GM12878 (cell line): ENCODE measurements at regions not wholly inside any gene's neighbourhood (a gene's known extent, or its start where the extent isn't known, plus 50 kb on each side); places are given as distances from the start of the nearest gene placed in this dataset.

Experiments used
- ATAC-seq: fragments of 200-7000 bp; cut with Tn5 transposase; 3 replicates; pipeline ENCODE4 v1.9.1; 2020; ENCODE audit warnings: mild to moderate bottlenecking, moderate library complexity
- BruUV-seq: library from RNA; stranded (reverse); fragments of 400-500 nt; replicated peaks from 2 replicates; lab custom pipeline; 2021; lab: Mats Ljungman, UMichigan
- CTCF ChIA-PET: fragments of 300-600 bp; sonication (Branson Sonifier 250); formaldehyde crosslinking; extraction: SDS; loops from one replicate; lab custom pipeline; 2021; ENCODE audit warnings: inconsistent platforms; lab: Yijun Ruan, JAX
- POLR2A ChIA-PET: fragments of 350-600 bp; formaldehyde crosslinking; extraction: SDS; loops from one replicate; lab custom pipeline; 2021; ENCODE audit warnings: inconsistent platforms; lab: Charles Lee
- RAD21 ChIA-PET: fragments of 300-600 bp; sonication (Branson Sonifier 250); formaldehyde crosslinking; loops from one replicate; lab custom pipeline; 2023; ENCODE audit warnings: antibody characterized with exemption; ENCODE audit not compliant: unreplicated experiment; lab: Charles Lee
- SMC1A ChIA-PET: fragments of 300-600 bp; sonication (Branson Sonifier 250); formaldehyde crosslinking; loops from one replicate; lab custom pipeline; 2023; ENCODE audit not compliant: unreplicated experiment, uncharacterized antibody; lab: Charles Lee
- DNase-seq: peaks from one replicate; pipeline ENCODE4 v3.0.0-alpha.2; 2011; ENCODE audit warnings: low read depth, low spot score
- FAIRE-seq: peaks from 3 replicates; lab custom pipeline; 2011; peaks lifted over from hg19 to GRCh38; lab: Jason Lieb, UNC
- H2AFZ ChIP-seq: 2 replicates; pipeline ENCODE4 v1.6.0; 2011; ENCODE audit warnings: low read depth, low read length, control low read depth; ENCODE audit not compliant: control insufficient read depth
- H3K27ac ChIP-seq: 2 replicates; pipeline ENCODE4 v1.5.1; 2011; ENCODE audit warnings: control low read depth; ENCODE audit not compliant: control insufficient read depth, insufficient read depth
- H3K27me3 ChIP-seq, 2 experiments: replicated peaks in 1 of 2; 2 replicates each; pipeline versions ENCODE4 v1.6.0 to v1.6.1; 2011; ENCODE audit warnings: low read length in 1 of 2; ENCODE audit not compliant: control insufficient read depth in 2 of 2, insufficient read depth in 2 of 2
- H3K36me3 ChIP-seq, 2 experiments: 2 replicates each; pipeline ENCODE4 v1.5.1; 2011; ENCODE audit warnings: low read length in 1 of 2; ENCODE audit not compliant: control insufficient read depth in 2 of 2, insufficient read depth in 2 of 2
- H3K4me1 ChIP-seq: 2 replicates; pipeline ENCODE4 v1.6.1; 2011; ENCODE audit warnings: mild to moderate bottlenecking, low read length, moderate library complexity, mixed read lengths; ENCODE audit not compliant: control insufficient read depth, insufficient read depth
- H3K4me2 ChIP-seq: 2 replicates; pipeline ENCODE4 v1.6.0; 2011; ENCODE audit warnings: control low read depth; ENCODE audit not compliant: control insufficient read depth, insufficient read depth
- H3K4me3 ChIP-seq: fragments of 200-600 bp; sonication (generic); 2 replicates; pipeline ENCODE4 v1.5.1; 2016
- H3K79me2 ChIP-seq: 2 replicates; pipeline ENCODE4 v1.6.0; 2011; ENCODE audit warnings: low read length; ENCODE audit not compliant: control insufficient read depth, insufficient read depth
- H3K9ac ChIP-seq: 2 replicates; pipeline ENCODE4 v1.8.0; 2011; ENCODE audit warnings: low read length, control low read depth, mixed read lengths; ENCODE audit not compliant: control insufficient read depth, insufficient read depth
- H3K9me3 ChIP-seq: replicated peaks from 3 replicates; pipeline ENCODE4 v1.5.1; 2011; ENCODE audit warnings: mild to moderate bottlenecking, low read length; ENCODE audit not compliant: control insufficient read depth, insufficient read depth
- H4K20me1 ChIP-seq: 2 replicates; pipeline ENCODE4 v1.6.0; 2011; ENCODE audit not compliant: control insufficient read depth, insufficient read depth
- BHLHE40 ChIP-seq, 2 experiments: fragments of 450-650 bp in 1 of 2; IDR thresholded peaks; 2 replicates each; pipeline ENCODE4 v1.6.1; 2011 to 2017; ENCODE audit warnings: low read depth in 2 of 2, borderline replicate concordance in 1 of 2, improper control_type of control experiment in 1 of 2, low read length in 1 of 2, mild to moderate bottlenecking in 1 of 2
- CHD1 ChIP-seq: IDR thresholded peaks from 2 replicates; pipeline ENCODE4 v1.6.1; 2012; ENCODE audit warnings: low read depth, low read length, improper control_type of control experiment
- CREB1 ChIP-seq: IDR thresholded peaks from 2 replicates; pipeline ENCODE4 v1.6.1; 2012; ENCODE audit warnings: low read depth, mild to moderate bottlenecking, inconsistent platforms
- MTA3 ChIP-seq: IDR thresholded peaks from 2 replicates; pipeline ENCODE4 v1.6.1; 2012; ENCODE audit warnings: low read length, inconsistent platforms, borderline replicate concordance
- NFYA ChIP-seq: IDR thresholded peaks from 2 replicates; pipeline ENCODE4 v1.6.1; 2011; ENCODE audit warnings: low read depth, mild to moderate bottlenecking, low read length, improper control_type of control experiment, borderline replicate concordance
- NFYB ChIP-seq: IDR thresholded peaks from 2 replicates; pipeline ENCODE4 v1.6.1; 2011; ENCODE audit warnings: low read depth, mild to moderate bottlenecking, low read length, improper control_type of control experiment, moderate library complexity; ENCODE audit not compliant: insufficient read depth
- NR2C2 ChIP-seq: IDR thresholded peaks from 2 replicates; pipeline ENCODE4 v1.6.1; 2011; ENCODE audit warnings: borderline replicate concordance, low read depth; ENCODE audit not compliant: control insufficient read depth, insufficient read length
- PRDM15 ChIP-seq: fragments of 450-650 bp; formaldehyde crosslinking; IDR thresholded peaks from 2 replicates; pipeline ENCODE4 v1.4.0; 2020; ENCODE audit warnings: mild to moderate bottlenecking, moderate library complexity
- RELA ChIP-seq: fragments of 450-650 bp; IDR thresholded peaks from 2 replicates; pipeline ENCODE4 v1.8.0; 2014; ENCODE audit warnings: borderline replicate concordance; ENCODE audit not compliant: partially characterized antibody
- SRF ChIP-seq, 2 experiments: IDR thresholded peaks; 2 replicates each; pipeline ENCODE4 v1.6.1; 2011; ENCODE audit warnings: low read depth in 2 of 2, low read length in 2 of 2, mild to moderate bottlenecking in 1 of 2, moderate library complexity in 1 of 2
- ZBED1 ChIP-seq: IDR thresholded peaks from 2 replicates; pipeline ENCODE4 v1.6.1; 2016; ENCODE audit warnings: borderline replicate concordance
- ZBTB40 ChIP-seq: fragments of 450-650 bp; IDR thresholded peaks from 2 replicates; pipeline ENCODE4 v1.6.1; 2016; ENCODE audit warnings: mild to moderate bottlenecking, moderate library complexity, borderline replicate concordance
- ZNF384 ChIP-seq: IDR thresholded peaks from 2 replicates; pipeline ENCODE4 v1.6.1; 2012; ENCODE audit warnings: low read depth, mild to moderate bottlenecking, low read length, improper control_type of control experiment, borderline replicate concordance
- WGBS: methylation state at CpG from one replicate; pipeline ENCODE4 v1.1.6; 2016; ENCODE audit warnings: low lambda C conversion rate; ENCODE audit not compliant: insufficient replicate concordance, insufficient coverage; ENCODE audit errors: missing lambda C conversion rate; 5-methylcytosine and 5-hydroxymethylcytosine counted together
- in situ Hi-C: fragments of 300-500 bp; cut with MboI; formaldehyde crosslinking; loops from 9 replicates; pipeline ENCODE4 v1.14.3; 2018; ENCODE audit warnings: mixed read lengths
- intact Hi-C: fragments of 100-400 bp; cut with micrococcal nuclease; formaldehyde crosslinking; loops from one replicate; pipeline ENCODE4 v1.14.2; 2022; ENCODE audit not compliant: unreplicated experiment
- TF ChIP-seq, protein P1 (sequence below): fragments of 450-650 bp; IDR thresholded peaks from 2 replicates; pipeline ENCODE4 v1.6.1; 2017; ENCODE audit warnings: borderline replicate concordance

GRCh38 chr7:130853503-130854279 is 119.7 kb upstream of the KLF14 start:
- Histone ChIP-seq H4K20me1 (no peaks in the 10 kb centered on the region), H3K36me3 (peaks cover 0 to 4% of the 10 kb centered on the region in 2 experiments; a peak in 1 of 4 replicates), H2AFZ (no peak overlapping the region), H3K9ac (no peak overlapping the region), H3K4me2 (no peak overlapping the region), H3K27ac (no peak overlapping the region), H3K9me3 (peaks cover 14% of the 10 kb centered on the region)
- ChIA-PET POLR2A (no interaction called here), SMC1A (no interaction called here), CTCF (no interaction called here)
- FAIRE-seq (no peak), DNase-seq (no peak), ATAC-seq (no peak)
- no TSS peak for BruUV-seq
- in situ Hi-C loops: no loop called here
- WGBS: 99% methylated on average over 7 of the region's 7 CpGs
- TF ChIP-seq ZBED1: no peak
- TF ChIP-seq SRF (IDR thresholded peaks at IDR 0.05; ENCODE audit: low read depth in 2 of 2, low read length in 2 of 2): no peak
- TF ChIP-seq, protein P1, sequence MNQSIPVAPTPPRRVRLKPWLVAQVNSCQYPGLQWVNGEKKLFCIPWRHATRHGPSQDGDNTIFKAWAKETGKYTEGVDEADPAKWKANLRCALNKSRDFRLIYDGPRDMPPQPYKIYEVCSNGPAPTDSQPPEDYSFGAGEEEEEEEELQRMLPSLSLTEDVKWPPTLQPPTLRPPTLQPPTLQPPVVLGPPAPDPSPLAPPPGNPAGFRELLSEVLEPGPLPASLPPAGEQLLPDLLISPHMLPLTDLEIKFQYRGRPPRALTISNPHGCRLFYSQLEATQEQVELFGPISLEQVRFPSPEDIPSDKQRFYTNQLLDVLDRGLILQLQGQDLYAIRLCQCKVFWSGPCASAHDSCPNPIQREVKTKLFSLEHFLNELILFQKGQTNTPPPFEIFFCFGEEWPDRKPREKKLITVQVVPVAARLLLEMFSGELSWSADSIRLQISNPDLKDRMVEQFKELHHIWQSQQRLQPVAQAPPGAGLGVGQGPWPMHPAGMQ: no peak
- no peak for TF ChIP-seq BHLHE40 (IDR thresholded peaks at IDR 0.05; ENCODE audit: borderline replicate concordance in 1 of 2, low read depth in 2 of 2, low read length in 1 of 2)
- no peak for TF ChIP-seq CREB1
- TF ChIP-seq NFYB: no peak
- no peak for TF ChIP-seq MTA3
- no peak for TF ChIP-seq RELA
- TF ChIP-seq CHD1: no peak
- TF ChIP-seq ZNF384: no peak
- no peak for TF ChIP-seq NR2C2
- no peak for TF ChIP-seq PRDM15
- no peak for TF ChIP-seq ZBTB40
- no peak for TF ChIP-seq NFYA
- TF ChIP-seq, all 136 proteins: peak for 0
- RAD21 ChIA-PET: no interaction called here
- Histone ChIP-seq H3K27me3 (no peaks in the 10 kb centered on the region), H3K4me3 (no peak overlapping the region), H3K4me1 (no peaks in the 10 kb centered on the region), H3K79me2 (no peaks in the 10 kb centered on the region)
- intact Hi-C loops: no loop called here
